ENCODE measurements at regions not wholly inside any gene's neighbourhood (a gene's known extent, or its start where the extent isn't known, plus 50 kb on each side); places are given as distances from the start of the nearest gene placed in this dataset.

DNA sequence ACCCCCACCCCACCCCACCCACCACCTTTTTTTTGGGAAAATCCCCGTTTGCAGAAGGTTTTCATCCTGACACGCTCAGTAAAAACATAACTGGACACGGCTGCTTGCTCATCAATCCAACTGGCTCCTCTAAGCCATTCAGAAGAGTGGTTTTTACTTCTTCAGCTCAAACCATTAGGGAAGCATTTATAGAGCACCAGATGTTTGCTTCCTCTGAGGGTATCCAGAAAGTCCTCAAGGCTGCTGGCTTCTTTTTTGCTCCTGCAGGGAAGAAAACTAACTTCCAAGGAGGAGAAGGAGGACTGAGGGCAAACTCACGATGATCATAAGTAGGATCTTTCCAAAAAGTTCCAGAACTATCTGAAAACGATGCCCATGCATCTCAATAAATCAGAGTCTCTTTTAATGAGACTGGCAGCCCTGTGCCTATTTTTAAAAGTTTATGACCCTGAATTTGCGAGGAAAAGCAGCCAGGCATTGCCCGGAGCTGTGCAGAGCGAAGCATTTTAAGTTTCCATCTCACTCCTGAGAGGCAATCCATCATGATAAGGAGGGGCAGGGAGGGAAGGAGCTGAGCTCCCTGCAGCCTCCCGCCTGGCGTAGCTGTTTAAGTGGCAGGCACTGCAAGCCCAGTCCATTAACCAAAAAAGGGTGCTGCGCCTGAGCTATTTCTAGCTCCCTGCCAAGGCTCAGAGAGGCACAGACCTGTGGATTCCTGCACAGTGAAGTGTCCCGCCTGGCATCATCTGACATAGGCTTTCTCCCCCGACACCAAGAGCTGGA is 146.3 kb upstream of the FOXF1 start:
- H3K4me3 ChIP-seq (ENCODE audit: low read depth, low read length), result no peak overlapping the region
- peak; percentile 58 for DNase-seq (ENCODE audit: low read depth)
- TF ChIP-seq, protein P1, sequence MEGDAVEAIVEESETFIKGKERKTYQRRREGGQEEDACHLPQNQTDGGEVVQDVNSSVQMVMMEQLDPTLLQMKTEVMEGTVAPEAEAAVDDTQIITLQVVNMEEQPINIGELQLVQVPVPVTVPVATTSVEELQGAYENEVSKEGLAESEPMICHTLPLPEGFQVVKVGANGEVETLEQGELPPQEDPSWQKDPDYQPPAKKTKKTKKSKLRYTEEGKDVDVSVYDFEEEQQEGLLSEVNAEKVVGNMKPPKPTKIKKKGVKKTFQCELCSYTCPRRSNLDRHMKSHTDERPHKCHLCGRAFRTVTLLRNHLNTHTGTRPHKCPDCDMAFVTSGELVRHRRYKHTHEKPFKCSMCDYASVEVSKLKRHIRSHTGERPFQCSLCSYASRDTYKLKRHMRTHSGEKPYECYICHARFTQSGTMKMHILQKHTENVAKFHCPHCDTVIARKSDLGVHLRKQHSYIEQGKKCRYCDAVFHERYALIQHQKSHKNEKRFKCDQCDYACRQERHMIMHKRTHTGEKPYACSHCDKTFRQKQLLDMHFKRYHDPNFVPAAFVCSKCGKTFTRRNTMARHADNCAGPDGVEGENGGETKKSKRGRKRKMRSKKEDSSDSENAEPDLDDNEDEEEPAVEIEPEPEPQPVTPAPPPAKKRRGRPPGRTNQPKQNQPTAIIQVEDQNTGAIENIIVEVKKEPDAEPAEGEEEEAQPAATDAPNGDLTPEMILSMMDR (IDR thresholded peaks at IDR 0.05; ENCODE audit: insufficient read depth, low read depth, low read length), result no peak

DNA sequence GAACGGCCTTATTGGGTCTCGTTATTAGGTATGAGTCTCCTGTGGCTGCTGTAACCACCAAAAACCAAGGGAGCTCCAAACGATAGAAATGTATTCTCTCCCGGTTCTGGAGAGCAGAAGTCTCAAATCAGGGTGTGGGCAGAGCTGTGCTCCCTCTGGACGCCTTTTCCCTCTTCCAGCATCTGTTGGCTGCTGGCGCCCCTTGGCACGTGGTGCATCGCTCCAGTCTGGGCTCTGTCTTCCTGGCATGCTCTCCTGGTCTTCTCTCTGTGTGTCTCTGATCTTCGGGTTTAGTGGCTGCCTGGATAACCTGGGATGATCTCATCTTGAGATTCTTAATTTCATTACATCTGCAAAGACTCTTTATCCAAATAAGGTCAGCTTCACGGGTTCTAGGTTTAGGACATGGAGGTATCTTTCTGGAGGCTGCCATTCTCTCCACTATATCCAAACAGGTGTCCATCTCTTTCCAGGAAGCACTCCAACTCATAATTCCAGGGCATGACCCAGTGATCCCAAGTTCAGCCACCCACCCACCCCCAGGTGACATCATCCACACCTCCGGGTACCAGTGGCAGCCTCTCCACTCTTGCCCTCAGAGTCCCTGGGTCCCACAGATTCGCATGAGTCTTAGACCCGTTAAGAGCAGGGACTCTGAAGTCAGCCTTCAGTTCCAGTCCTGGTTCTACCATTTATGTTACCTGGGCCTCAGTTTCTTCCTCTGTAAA is 145.5 kb upstream of the FOXF1 start:
- DNase-seq (ENCODE audit: low read depth), result no peak
- H3K4me3 ChIP-seq (ENCODE audit: low read depth, low read length), result no peak overlapping the region
- TF ChIP-seq, protein P1 (IDR thresholded peaks at IDR 0.05; ENCODE audit: insufficient read depth, low read depth, low read length), result no peak

DNA sequence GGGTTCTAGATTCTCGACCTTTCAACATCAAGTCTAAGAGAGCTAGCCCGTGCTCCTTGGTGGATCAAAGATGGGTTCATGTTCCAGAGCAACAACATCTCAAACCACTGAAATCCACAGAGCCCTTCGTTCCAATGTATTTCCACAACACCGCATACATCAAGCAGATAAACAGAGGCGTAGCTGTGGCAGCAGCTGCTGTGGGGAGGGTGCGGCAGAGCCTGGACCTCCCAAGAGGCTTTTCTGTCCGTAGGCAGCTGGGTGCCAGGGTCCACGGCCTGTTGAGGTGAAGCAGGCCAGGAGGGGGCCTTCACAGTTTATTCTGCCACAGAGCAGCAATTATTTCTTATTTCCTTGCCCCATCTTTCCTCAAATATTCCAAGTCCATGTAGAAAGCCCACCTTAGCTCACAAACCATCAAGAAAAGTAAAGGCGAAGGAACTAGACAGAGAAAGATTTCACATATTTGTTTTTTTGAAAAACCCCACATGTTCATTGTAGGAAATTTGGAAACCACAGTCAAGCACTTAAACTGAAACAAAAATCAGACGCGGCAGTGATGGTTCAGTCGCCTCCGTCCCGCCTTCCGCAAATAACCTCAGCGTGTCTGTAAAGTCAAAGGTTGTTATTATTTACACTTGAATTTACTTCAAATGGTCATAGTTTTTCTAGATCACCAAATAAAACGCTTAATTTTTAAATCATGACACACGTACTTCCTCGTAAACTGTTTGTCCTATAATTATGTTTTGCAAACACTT is 144.6 kb upstream of the FOXF1 start:
- H3K4me3 ChIP-seq (ENCODE audit: low read depth, low read length), result no peak overlapping the region
- peak; percentile 69 for DNase-seq (ENCODE audit: low read depth)

DNA sequence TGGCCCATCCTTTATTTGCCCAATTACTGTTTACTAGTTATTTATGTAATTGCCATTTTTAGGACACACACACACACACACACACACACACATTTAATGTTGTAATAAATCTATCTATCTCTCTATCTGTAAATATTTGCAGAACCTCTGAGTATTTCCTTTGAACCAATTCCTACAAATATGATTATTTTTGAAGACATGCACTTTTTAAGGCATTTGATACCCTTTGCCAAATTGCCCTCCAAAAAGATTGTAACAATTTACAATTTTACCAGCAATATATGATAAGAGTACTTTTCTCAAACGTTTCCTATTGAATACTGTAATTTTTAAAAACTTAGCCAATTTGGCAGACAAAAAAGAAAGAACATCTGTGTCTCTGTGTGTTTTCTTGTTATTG is 143.8 kb upstream of the FOXF1 start:
- TF ChIP-seq, protein P1 (IDR thresholded peaks at IDR 0.05; ENCODE audit: insufficient read depth, low read depth, low read length), result no peak
- DNase-seq (ENCODE audit: low read depth), result no peak
- no peak overlapping the region for H3K4me3 ChIP-seq (ENCODE audit: low read depth, low read length)

More for the DNA sequence above, 144.6 kb upstream of the FOXF1 start:
- TF ChIP-seq, protein P1 (IDR thresholded peaks at IDR 0.05; ENCODE audit: insufficient read depth, low read depth, low read length), result no peak

DNA sequence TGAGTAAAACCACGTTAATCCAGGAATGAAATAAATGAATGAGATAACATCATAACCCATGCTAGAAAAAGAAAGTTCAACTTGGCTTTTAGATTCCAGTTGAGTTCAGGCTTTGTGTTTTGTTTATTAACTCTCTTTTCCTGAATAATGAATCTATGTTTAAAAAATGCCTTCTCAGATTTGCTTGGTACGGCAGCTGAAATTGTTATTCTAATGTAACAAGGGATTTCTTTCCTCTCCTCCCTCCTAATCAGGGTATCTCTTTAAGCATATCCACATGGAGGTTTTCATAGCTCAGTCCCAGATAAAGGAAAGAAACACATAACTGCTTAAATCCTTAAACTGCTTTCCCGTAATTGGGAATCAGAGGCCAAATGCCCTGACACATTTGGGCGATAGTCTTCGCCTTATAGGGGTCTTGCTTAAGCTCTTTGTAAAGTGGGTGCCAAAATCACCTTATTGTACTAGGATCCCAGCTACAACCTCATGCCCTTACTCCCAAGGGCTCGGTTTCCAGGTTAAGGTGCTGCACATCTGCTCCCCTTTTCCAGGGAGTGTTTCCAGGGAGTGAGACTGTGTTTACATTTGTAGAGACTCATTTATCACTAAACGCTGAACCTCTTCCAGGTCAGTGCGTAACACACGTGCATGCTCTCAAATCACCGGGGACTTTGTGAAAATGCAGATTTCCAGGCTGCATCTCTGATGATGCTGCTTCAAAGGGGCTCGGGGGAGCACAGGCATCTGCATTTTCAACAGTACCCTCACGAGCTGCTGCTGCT is 142.8 kb upstream of the FOXF1 start:
- no peak overlapping the region for H3K4me3 ChIP-seq (ENCODE audit: low read depth, low read length)
- peak; percentile 69 for DNase-seq (ENCODE audit: low read depth)
- TF ChIP-seq, protein P1 (IDR thresholded peaks at IDR 0.05; ENCODE audit: insufficient read depth, low read depth, low read length), result no peak

DNA sequence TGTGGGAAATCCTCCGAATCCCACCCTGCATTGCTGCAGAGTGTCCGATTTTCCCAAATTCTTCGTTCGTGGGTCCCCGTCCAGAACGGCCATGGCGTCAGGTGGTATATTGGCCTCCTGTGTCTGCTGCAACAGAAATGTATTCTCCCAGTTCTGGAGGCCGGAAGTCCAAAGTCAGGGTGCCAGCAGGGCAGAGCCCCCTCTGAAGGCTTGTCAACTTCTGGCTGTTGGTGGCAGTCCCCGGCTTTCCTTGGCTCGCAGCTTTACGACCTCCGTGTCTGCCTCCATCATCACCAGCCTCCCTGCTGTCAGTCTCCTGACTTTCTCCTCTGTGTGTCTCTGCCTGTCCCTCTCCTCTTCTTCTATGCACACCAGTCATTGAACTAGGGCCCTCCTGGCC is 142.1 kb upstream of the FOXF1 start:
- DNase-seq (ENCODE audit: low read depth), result no peak
- TF ChIP-seq, protein P1 (IDR thresholded peaks at IDR 0.05; ENCODE audit: insufficient read depth, low read depth, low read length), result no peak
- no peak overlapping the region for H3K4me3 ChIP-seq (ENCODE audit: low read depth, low read length)

All from fibroblast of villous mesenchyme (primary cell).